Activated gamma-delta T cell treated with Interleukin-2 at 50 U/mL for 16 hours (primary cell): ENCODE measurements at regions not wholly inside any gene's neighbourhood (a gene's known extent, or its start where the extent isn't known, plus 50 kb on each side); places are given as distances from the start of the nearest gene placed in this dataset.
"Not testable (repeated sequence)": the region's sequence is repeated elsewhere in the genome, so short reads cannot be mapped to it uniquely, and the experiment has no call there.

Experiments
- DNase-seq: peaks from one replicate; pipeline ENCODE4 v3.0.0-alpha.2; 2020

DNA sequence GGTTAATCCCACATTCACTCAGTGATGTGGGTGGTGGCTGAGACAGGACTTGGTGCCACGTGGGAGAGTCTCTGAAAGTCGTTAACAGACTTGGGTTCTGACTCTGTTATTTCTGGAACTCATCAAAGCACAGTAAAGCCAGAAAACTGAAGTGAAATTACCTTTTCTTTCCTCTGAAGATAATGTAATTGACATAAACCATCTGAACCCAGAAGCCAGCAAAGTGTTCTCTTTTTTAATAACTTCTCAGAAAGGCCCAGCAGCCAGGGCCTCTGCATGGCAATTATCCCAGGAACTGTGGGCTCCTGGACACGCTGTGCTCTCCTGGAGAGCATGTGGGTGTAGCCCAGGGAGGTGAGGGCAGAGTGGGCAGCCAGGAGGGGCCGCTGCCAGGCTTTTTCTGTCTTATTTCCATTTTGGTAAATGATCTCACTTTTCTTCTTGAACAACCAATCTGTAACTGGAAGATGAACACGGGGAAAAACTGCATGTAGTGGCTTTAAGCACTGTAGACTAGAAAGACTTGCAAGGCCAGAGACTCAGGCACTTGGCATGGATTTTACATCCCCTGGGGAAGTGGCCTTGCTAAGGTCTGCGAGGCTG lies 444.1 kb upstream of the TMEM132C start:
- no peak for DNase-seq

DNA sequence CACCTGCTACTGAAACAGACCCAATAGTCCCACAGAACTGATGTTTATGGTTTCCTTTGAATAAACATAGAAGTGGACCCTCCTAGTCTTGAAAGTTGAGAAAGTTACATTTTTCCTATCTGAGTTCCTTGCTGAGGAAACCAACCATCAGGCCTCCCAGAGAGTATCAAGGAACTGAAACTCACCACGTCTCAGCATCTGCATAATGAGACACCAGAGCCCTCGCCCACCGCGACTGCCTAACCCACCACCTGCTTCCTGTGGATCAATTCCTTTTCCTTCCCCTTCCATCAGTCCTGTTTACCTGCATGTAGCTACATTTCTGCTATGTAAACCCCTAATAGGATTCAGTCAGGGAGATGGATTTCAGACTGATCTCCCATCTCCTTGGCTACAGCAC lies 443.2 kb upstream of the TMEM132C start:
- DNase-seq: no peak

DNA sequence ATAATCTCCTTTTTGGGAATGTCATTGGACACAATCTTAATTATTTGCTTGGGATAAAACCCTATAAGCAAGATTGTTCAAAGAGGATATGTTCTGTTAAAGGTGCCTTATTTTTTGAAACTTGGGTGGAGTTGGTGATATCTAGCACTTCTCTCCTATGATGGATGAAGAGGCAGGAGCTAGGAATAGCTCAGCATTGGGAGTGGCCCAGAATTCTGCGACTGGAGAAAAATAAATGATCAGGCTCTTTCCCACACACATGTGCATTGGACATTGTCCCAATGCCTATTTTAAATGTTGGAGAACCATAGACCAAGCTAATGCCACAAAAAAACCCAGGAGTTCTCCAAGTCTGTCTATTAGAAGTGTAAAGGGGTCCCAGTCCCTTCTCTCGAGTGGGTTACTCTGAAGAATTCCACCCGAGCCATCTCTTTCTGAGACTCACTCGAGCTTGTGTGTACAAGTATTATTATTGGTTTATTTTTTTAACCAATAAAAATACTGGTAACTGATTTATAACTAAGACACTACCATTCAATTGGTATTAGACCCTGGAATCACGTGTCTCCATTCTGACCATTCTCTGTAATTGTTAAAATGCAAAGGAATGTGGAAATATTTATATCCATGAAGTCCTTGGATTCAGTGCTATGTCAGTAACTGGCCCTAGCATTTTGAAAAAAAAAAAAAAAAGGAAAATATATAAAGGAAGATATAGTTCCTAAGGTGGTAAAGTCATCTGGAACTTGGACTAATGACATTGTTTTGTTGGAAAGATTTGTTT lies 437.5 kb upstream of the TMEM132C start:
- no peak for DNase-seq

DNA sequence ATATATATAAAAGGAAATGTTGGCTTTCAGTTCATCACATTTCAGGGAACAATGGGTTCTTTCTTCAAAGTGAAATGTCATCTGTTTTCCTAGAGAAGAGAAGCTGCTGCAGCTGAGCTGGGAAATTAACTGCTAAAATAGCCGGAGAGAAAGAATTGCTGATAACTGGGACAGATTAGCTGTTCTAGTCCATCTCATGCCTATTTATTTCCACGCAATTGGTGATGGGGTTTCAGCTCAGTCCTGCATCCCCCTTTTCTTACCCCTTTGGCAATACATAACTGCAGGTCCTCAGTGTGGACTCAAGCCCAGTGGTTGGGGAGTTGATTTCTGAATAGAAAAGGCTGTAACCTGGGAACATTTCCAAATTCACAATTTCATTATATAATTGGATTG lies 436.9 kb upstream of the TMEM132C start:
- no peak for DNase-seq

DNA sequence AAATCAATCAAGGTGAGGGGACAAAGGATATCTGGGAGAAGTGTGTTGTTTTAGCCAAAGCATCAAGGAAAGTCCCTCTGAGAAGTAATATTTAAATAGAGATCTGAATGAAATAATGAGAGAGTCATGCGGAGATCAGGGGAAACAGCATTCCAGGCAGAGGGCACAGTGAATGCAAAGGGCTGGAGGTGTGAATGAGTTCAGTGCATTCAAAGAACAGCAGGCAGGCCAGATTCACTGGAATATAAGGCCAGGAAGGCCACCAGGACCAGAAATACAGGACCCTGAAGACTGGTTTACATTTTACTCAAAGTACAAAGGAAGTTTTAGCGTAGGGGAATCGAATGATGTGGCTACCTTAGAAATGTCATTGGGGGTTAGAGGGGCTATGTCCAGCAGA lies 436.2 kb upstream of the TMEM132C start:
- no peak for DNase-seq

DNA sequence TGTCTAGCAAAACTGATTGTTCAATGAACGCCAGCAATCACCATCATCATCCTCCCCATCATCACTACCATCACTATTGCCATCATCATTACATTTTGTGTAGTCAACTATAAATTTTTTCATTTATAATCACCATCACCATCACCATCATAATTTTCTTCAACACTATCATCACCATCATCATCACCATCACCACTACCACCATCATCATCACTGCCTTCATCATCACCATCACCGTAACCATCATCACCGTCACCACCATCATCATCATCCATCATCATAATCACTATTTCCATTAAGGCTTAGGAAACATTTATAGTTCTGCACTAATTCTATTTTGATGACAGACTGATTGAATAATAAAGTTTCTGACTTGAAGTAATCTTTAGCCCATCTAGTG lies 434.8 kb upstream of the TMEM132C start:
- DNase-seq: no peak

DNA sequence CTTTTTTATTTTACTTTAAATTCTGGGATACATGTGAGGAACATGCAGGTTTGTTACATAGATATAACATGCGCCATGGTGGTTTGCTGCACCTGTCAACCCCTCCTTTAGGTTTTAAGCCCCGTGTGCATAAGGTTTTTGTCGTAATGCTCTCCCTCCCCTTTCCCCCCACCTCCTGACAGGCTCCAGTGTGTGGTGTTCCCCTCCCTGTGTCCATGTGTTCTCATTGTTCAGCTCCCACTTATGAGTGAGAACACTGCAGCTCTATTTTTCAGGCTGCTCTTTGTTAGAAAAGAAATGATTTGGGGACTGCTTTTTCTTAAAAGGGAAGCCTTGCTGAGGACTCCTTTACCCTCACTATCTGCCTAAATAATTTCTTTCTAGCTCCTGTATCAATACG lies 430.2 kb upstream of the TMEM132C start:
- not testable (repeated sequence) for DNase-seq

GRCh38 chr12:127857661-127858060 lies 409.3 kb upstream of the TMEM132C start:
- DNase-seq: no peak

DNA sequence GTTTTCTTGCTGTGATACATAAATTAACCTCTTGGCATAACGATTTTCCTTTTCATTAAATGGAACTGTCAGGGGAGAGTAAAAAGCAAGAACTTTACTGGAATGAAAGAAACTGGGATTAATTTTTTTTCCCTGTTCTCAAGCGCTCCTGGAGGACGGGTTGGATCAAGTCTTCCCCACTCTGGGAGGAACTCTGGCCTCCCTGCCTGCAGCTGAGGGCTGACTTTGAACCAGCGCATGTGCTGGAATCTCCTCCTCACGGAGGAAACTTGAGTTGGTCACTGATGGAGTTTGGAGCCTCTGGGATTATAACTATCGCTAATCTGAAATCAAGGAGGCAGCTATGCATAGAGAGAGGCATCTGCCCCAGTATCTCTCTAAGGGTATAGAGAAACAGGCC lies 406.4 kb upstream of the TMEM132C start:
- DNase-seq: no peak

DNA sequence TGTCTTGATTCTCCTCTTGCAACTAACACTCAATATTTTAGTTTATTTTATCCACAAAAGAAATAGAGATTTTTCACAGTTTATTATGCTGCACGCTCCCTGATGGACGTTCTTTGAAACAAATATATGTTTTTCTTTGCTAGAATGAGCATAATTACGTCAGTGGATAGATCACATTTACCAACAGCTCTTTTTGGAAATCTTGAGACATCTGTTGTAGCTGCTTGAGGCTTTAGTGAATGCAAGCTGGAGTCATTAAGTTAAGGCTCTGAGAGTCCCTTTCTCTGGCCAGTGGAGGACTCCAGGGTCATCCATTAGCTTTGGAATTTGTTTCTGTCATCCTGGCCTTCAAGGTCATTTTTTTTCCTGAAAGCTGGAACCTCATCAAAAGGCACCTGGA lies 405.6 kb upstream of the TMEM132C start:
- no peak for DNase-seq

DNA sequence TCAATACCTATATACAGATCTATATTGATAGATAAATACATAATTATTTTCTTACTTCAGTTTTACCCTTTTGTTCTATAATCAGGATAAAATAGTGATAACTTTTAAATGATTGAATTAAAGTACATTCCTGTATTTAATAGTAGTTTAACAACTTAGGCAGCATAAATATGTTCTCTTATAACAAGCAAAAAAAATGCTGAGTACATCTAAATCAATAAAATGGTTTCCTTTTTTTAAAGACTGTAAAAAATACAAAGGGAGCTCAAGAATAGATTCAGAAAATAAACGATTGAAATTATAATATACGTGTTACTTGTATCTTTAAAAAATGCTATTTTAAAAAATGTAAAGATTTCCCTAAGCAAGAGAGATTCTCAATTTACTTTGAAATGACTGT lies 393.7 kb upstream of the TMEM132C start:
- no peak for DNase-seq

DNA sequence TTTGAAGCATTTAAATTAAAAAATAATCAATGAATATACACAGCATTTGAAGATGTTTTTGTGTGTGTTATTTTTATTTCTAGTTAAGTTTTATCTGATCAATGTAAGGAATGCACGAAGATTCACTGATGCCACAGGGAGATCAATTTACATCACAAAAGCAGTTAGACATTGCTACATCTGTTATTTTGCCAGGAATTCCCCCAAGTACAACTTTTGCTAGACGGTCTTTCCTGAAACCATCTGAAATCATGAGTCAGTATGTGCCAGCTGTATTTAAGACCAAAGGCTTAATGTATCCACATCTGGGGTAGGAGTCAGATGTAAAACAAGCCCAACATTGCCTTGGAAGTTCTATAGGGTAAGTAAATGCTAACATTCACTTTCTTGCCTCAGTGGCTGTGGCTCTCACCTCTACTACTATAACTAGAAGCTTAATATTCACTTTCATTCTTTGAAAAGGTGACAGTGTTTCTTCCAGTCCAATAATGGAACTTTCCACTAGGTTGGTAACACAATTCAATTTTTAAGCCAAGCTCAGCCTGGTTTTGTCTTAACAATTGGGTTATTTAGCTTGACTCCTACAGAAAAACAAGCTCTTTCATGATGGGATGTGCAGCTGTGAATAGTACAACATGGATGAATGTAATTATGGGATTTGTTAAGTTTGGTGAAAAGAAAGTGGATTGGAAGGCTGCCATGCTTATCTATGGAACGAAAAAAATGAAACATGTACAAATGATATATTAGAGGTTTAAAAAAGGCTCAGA lies 385.4 kb upstream of the TMEM132C start:
- no peak for DNase-seq

DNA sequence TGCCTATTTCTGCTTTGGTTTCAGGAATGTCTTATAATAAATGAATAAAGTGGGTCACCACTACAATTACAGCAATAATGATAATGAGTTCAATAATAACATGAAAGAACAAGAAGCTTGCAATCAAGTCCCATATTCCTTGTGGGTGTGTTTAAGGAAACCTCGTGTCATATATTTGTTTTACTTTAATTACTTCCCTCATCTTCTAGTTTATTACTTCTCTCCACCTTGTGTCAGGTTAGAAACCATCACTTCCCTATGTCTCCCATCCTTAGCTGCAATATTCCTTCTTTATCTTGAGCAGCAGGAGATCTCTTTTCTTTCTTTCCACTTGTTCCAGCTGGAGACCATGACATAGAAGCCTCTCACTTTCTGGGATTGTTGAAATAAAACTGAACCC lies 384.0 kb upstream of the TMEM132C start:
- no peak for DNase-seq

GRCh38 chr12:127885954-127886750 lies 380.8 kb upstream of the TMEM132C start:
- no peak for DNase-seq

DNA sequence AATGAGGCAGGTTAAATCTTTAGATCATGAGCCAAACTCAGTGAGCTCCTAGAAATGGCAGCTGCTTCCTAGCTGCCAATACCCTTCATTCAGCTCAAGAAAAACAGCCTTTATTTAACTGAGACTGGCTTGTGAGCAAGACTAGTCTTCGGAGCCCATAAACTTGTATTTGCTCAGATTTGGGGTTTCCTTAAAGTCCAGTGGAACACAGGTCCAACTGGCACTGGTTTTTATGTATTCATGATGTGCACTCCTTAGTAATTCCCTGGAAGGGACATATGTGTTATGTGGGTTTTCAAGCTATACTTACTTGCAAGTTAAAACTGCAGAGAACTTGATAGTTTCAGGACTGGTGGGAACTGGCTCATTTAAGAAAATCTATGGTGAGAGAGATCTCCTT lies 380.1 kb upstream of the TMEM132C start:
- DNase-seq: no peak

DNA sequence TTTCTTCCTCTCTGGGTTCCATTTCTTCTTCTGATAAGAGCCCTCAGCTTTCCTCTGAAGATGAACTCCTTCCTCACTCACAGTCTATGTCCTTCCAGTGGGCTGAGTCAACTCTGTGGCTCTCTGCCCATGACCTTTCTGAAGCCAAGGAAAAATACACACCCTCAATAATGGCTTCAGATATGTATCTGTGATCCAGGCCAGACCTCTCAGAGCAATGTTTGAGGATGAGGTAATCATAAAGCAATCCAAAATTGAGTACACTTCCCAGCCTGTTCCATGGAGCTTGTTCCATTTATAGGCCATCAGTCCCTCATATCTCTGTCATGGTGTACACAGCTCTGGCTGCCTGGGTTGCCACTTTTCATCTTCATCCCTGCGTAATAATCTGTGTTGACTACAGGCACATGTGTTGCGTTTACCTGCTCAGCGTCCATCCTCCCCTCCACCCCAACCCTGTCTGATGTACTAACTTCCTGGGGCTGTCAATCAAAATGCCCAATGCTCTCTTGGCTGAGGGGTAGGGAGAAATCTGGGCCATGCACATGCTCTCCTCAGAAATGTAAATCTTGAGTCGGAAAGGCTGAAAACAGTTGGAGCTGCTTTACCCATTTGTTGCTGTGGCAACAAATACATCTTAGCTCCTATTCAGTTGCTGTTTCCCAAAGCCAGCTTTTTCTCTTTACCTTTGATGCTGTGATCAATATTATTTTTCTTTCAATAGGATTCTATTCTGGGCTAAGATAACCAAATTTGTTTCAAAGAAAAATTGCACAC lies 377.8 kb upstream of the TMEM132C start:
- no peak for DNase-seq

- DNase-seq: no peak
These were observed 372.9 kb upstream of the TMEM132C start for GRCh38 chr12:127893895-127894609.

DNA sequence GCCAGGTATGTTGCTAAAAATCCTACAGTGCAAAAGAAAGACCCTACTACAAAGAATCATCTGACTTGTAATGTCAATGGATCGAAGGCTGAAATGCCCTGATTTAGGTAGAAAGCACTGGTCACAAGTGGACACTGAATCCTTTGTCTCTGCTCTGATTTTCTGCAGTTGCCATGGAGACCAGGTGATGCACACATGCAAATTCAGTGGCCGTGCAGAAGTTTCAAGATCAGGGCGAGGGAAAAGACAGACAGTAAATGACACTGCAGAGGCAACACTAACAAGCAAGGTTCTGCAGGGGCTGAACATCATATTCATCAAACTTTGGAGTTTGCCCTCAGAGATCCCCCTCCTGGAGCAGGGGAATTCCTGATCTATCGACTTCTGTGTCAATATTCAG lies 370.3 kb upstream of the TMEM132C start:
- no peak for DNase-seq

DNA sequence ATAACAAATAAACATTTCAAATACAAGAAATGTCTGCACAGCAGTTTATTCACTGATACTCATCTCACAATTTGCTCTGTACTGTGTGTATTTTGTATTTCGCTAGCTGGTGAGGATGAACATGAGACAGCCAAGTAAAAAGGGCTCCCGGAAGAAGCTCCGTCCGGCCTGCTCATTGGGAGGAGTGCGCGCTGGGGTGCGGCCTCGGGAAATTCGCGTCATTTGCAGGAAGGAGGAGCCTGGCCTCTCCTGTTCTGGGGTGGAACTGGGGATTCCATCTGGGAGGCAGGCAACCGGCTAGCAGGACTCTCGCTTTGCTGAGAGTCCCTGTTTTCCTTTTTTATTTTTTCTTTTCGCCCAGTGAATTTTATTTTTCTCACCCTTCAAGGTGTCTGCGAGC lies 368.4 kb upstream of the TMEM132C start:
- no peak for DNase-seq

DNA sequence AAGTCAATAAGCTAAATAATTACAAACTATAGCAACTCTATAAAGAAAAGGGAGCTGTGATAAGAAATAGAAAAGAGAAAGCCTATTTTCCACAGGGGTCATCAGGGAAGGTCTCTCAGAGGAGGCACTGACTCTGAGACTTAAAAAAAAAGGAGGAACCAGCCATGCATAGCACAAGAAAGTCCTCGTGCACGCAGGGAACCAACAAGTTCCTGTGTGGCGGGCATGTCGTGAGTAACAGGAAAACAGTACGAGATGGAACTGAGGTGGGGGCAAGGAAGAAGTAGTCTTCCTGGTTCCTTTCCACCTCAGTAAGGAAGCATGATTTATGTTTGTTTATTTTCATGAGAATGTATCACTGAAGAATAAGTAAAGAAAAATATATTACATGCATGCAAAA lies 367.0 kb upstream of the TMEM132C start:
- DNase-seq: no peak

GRCh38 chr12:127900386-127900785 lies 366.6 kb upstream of the TMEM132C start:
- no peak for DNase-seq

GRCh38 chr12:127903146-127903545 lies 363.8 kb upstream of the TMEM132C start:
- no peak for DNase-seq
